WTC11 (cell line): ENCODE measurements at regions not wholly inside any gene's neighbourhood (a gene's known extent, or its start where the extent isn't known, plus 50 kb on each side); places are given as distances from the start of the nearest gene placed in this dataset.

Experiments
- ATAC-seq: fragments of 200-7000 bp; cut with Tn5 transposase; 2 replicates; pipeline ENCODE4 v1.10.0; 2021; ENCODE audit warnings: mild to moderate bottlenecking, moderate library complexity
- CTCF ChIA-PET: fragments of 300-600 bp; sonication (Branson Sonifier 250); formaldehyde crosslinking; loops from one replicate; lab custom pipeline; 2021; ENCODE audit warnings: antibody characterized with exemption; lab: Charles Lee
- POLR2A ChIA-PET: fragments of 350-600 bp; sonication (Branson Sonifier 250); formaldehyde crosslinking; loops from one replicate; lab custom pipeline; 2021; ENCODE audit warnings: antibody characterized with exemption; lab: Charles Lee
- DNase-seq: peaks from one replicate; pipeline ENCODE4 v3.0.0; 2021; ENCODE audit warnings: low spot score
- H3K27ac Mint-ChIP-seq: 2 replicates; pipeline ENCODE4 v1.8.0; 2021; ENCODE audit warnings: mixed read lengths
- H3K27me3 Mint-ChIP-seq: 2 replicates; pipeline ENCODE4 v1.8.0; 2021; ENCODE audit warnings: low read depth, mild to moderate bottlenecking, moderate library complexity, mixed read lengths
- H3K36me3 Mint-ChIP-seq: 2 replicates; pipeline ENCODE4 v1.8.0; 2021; ENCODE audit warnings: mixed read lengths
- H3K4me1 Mint-ChIP-seq: 2 replicates; pipeline ENCODE4 v1.8.0; 2022; ENCODE audit warnings: mixed read lengths
- H3K4me3 Mint-ChIP-seq: 2 replicates; pipeline ENCODE4 v1.8.0; 2021; ENCODE audit warnings: mild to moderate bottlenecking, moderate library complexity, mixed read lengths
- H3K9me3 Mint-ChIP-seq: 2 replicates; pipeline ENCODE4 v1.8.0; 2021; ENCODE audit warnings: mixed read lengths
- CREB1 ChIP-seq: sonication (generic); formaldehyde crosslinking; IDR thresholded peaks from 2 replicates; pipeline ENCODE4 v1.8.0; 2023; ENCODE audit warnings: mild to moderate bottlenecking, missing genetic modification reagents
- CREM ChIP-seq: sonication (generic); formaldehyde crosslinking; IDR thresholded peaks from 2 replicates; pipeline ENCODE4 v1.8.1; 2022; ENCODE audit warnings: mild to moderate bottlenecking, missing genetic modification reagents, moderate library complexity
- ELF4 ChIP-seq: sonication (generic); formaldehyde crosslinking; IDR thresholded peaks from 2 replicates; pipeline ENCODE4 v1.8.1; 2022; ENCODE audit warnings: low read depth, mild to moderate bottlenecking, moderate library complexity, missing genetic modification reagents
- FOXJ3 ChIP-seq: sonication (generic); formaldehyde crosslinking; IDR thresholded peaks from 2 replicates; pipeline ENCODE4 v1.9.0; 2021; ENCODE audit warnings: missing genetic modification reagents, mild to moderate bottlenecking, borderline replicate concordance
- GRHL2 ChIP-seq: fragments of 250-450 bp; sonication (Bioruptor Pico); IDR thresholded peaks from 2 replicates; pipeline ENCODE4 v1.8.0; 2022; ENCODE audit warnings: mild to moderate bottlenecking, moderate library complexity; ENCODE audit not compliant: insufficient replicate concordance, severe bottlenecking
- IRF2 ChIP-seq: sonication (generic); formaldehyde crosslinking; IDR thresholded peaks from 2 replicates; pipeline ENCODE4 v1.8.0; 2022; ENCODE audit warnings: low read depth, missing genetic modification reagents, borderline replicate concordance
- JUN ChIP-seq: sonication (generic); formaldehyde crosslinking; IDR thresholded peaks from 2 replicates; pipeline ENCODE4 v1.8.0; 2023; ENCODE audit warnings: mild to moderate bottlenecking, missing genetic modification reagents
- MYBL2 ChIP-seq: sonication (generic); formaldehyde crosslinking; IDR thresholded peaks from 2 replicates; pipeline ENCODE4 v1.8.1; 2023; ENCODE audit warnings: mild to moderate bottlenecking, moderate library complexity, missing genetic modification reagents
- NFATC4 ChIP-seq: fragments of 250-450 bp; sonication (Bioruptor Pico); IDR thresholded peaks from 2 replicates; pipeline ENCODE4 v1.9.0; 2021; ENCODE audit warnings: mild to moderate bottlenecking
- NFYB ChIP-seq: sonication (generic); formaldehyde crosslinking; conservative IDR thresholded peaks from 2 replicates; pipeline ENCODE4 v1.8.0; 2022; ENCODE audit warnings: low read depth, missing genetic modification reagents
- RELA ChIP-seq: sonication (generic); formaldehyde crosslinking; IDR thresholded peaks from 2 replicates; pipeline ENCODE4 v1.8.1; 2022; ENCODE audit warnings: missing genetic modification reagents, mild to moderate bottlenecking, borderline replicate concordance
- ZBTB21 ChIP-seq: sonication (generic); formaldehyde crosslinking; IDR thresholded peaks from 2 replicates; pipeline ENCODE4 v1.8.1; 2023; ENCODE audit warnings: mild to moderate bottlenecking, missing genetic modification reagents, borderline replicate concordance
- ZNF121 ChIP-seq: sonication (generic); formaldehyde crosslinking; IDR thresholded peaks from 2 replicates; pipeline ENCODE4 v1.8.0; 2023; ENCODE audit warnings: missing genetic modification reagents
- ZNF396 ChIP-seq: fragments of 250-450 bp; sonication (Bioruptor Pico); IDR thresholded peaks from 2 replicates; pipeline ENCODE4 v1.8.0; 2021; ENCODE audit warnings: mild to moderate bottlenecking, moderate library complexity, borderline replicate concordance
- ZNF416 ChIP-seq: fragments of 250-450 bp; sonication (Bioruptor Pico); IDR thresholded peaks from 2 replicates; pipeline ENCODE4 v1.9.0; 2021; ENCODE audit warnings: mild to moderate bottlenecking, inconsistent platforms
- ZNF671 ChIP-seq: fragments of 250-450 bp; sonication (Bioruptor Pico); IDR thresholded peaks from 2 replicates; pipeline ENCODE4 v1.8.0; 2021; ENCODE audit warnings: mild to moderate bottlenecking
- TF ChIP-seq, protein P1 (sequence below): sonication (generic); formaldehyde crosslinking; IDR thresholded peaks from 2 replicates; pipeline ENCODE4 v1.8.1; 2023; ENCODE audit warnings: mild to moderate bottlenecking, missing genetic modification reagents, moderate library complexity
- TF ChIP-seq, protein P2 (sequence below): sonication (generic); formaldehyde crosslinking; IDR thresholded peaks from 2 replicates; pipeline ENCODE4 v1.8.1; 2023; ENCODE audit warnings: mild to moderate bottlenecking, missing genetic modification reagents, moderate library complexity
- TF ChIP-seq, protein P3 (sequence below): sonication (generic); formaldehyde crosslinking; IDR thresholded peaks from 2 replicates; pipeline ENCODE4 v1.8.1; 2022; ENCODE audit warnings: missing genetic modification reagents, borderline replicate concordance
- TF ChIP-seq, protein P4 (sequence below): sonication (generic); formaldehyde crosslinking; conservative IDR thresholded peaks from 2 replicates; pipeline ENCODE4 v1.8.1; 2023; ENCODE audit warnings: mild to moderate bottlenecking, low read depth, missing genetic modification reagents, moderate library complexity
- TF ChIP-seq, protein P5 (sequence below): sonication (generic); formaldehyde crosslinking; IDR thresholded peaks from 2 replicates; pipeline ENCODE4 v1.8.1; 2022; ENCODE audit warnings: mild to moderate bottlenecking, moderate library complexity, missing genetic modification reagents
- TF ChIP-seq, protein P6 (sequence below): fragments of 250-450 bp; sonication (Bioruptor Pico); IDR thresholded peaks from 2 replicates; pipeline ENCODE4 v2.1.2; 2022; ENCODE audit warnings: mild to moderate bottlenecking, moderate library complexity
- TF ChIP-seq, protein P7 (sequence below): sonication (generic); formaldehyde crosslinking; IDR thresholded peaks from 2 replicates; pipeline ENCODE4 v1.8.1; 2022; ENCODE audit warnings: mild to moderate bottlenecking, missing genetic modification reagents, moderate library complexity, borderline replicate concordance

DNA sequence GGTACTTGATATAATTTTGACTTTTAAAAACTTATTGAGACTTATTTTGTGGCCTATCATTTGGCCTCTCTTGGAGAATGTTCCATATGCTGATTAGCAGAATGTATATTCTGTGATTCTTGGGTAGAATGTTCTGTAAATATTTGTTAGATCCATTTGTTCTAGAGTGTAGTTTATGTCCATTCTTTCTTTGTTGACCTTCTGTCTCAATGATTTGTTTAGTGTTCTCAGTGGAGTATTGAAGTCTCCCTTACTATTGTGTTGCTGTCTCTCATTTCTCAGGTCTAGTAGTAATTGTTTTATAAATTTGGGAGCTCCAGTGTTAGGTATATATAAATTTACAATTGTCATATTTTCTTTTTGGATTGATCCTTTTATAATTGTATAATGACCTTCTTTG lies 349.6 kb upstream of the CWC22 start:
- Mint-ChIP-seq H3K27ac (no peak overlapping the region), H3K9me3 (no peaks in the 10 kb centered on the region), H3K36me3 (no peaks in the 10 kb centered on the region), H3K27me3 (no peaks in the 10 kb centered on the region)
- ATAC-seq = no peak
- DNase-seq = no peak
- TF ChIP-seq FOXJ3 (CRISPR knock-in tag) (no peak), ZNF671 (CRISPR knock-in tag) (no peak), MYBL2 (CRISPR knock-in tag) (no peak), ZNF396 (CRISPR knock-in tag) (no peak), NFATC4 (CRISPR knock-in tag) (no peak), GRHL2 (CRISPR knock-in tag) (no peak), ELF4 (CRISPR knock-in tag) (no peak), CREB1 (CRISPR knock-in tag) (no peak), ZNF121 (no peak), CREM (CRISPR knock-in tag) (no peak)
- TF ChIP-seq, protein P1, sequence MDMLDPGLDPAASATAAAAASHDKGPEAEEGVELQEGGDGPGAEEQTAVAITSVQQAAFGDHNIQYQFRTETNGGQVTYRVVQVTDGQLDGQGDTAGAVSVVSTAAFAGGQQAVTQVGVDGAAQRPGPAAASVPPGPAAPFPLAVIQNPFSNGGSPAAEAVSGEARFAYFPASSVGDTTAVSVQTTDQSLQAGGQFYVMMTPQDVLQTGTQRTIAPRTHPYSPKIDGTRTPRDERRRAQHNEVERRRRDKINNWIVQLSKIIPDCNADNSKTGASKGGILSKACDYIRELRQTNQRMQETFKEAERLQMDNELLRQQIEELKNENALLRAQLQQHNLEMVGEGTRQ (CRISPR knock-in tag) = no peak
- TF ChIP-seq, protein P2, sequence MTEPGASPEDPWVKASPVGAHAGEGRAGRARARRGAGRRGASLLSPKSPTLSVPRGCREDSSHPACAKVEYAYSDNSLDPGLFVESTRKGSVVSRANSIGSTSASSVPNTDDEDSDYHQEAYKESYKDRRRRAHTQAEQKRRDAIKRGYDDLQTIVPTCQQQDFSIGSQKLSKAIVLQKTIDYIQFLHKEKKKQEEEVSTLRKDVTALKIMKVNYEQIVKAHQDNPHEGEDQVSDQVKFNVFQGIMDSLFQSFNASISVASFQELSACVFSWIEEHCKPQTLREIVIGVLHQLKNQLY (CRISPR knock-in tag) = no peak
- TF ChIP-seq, protein P3, sequence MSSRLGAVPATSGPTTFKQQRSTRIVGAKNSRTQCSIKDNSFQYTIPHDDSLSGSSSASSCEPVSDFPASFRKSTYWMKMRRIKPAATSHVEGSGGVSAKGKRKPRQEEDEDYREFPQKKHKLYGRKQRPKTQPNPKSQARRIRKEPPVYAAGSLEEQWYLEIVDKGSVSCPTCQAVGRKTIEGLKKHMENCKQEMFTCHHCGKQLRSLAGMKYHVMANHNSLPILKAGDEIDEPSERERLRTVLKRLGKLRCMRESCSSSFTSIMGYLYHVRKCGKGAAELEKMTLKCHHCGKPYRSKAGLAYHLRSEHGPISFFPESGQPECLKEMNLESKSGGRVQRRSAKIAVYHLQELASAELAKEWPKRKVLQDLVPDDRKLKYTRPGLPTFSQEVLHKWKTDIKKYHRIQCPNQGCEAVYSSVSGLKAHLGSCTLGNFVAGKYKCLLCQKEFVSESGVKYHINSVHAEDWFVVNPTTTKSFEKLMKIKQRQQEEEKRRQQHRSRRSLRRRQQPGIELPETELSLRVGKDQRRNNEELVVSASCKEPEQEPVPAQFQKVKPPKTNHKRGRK (CRISPR knock-in tag) = no peak
- TF ChIP-seq, protein P4, sequence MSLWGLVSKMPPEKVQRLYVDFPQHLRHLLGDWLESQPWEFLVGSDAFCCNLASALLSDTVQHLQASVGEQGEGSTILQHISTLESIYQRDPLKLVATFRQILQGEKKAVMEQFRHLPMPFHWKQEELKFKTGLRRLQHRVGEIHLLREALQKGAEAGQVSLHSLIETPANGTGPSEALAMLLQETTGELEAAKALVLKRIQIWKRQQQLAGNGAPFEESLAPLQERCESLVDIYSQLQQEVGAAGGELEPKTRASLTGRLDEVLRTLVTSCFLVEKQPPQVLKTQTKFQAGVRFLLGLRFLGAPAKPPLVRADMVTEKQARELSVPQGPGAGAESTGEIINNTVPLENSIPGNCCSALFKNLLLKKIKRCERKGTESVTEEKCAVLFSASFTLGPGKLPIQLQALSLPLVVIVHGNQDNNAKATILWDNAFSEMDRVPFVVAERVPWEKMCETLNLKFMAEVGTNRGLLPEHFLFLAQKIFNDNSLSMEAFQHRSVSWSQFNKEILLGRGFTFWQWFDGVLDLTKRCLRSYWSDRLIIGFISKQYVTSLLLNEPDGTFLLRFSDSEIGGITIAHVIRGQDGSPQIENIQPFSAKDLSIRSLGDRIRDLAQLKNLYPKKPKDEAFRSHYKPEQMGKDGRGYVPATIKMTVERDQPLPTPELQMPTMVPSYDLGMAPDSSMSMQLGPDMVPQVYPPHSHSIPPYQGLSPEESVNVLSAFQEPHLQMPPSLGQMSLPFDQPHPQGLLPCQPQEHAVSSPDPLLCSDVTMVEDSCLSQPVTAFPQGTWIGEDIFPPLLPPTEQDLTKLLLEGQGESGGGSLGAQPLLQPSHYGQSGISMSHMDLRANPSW (CRISPR knock-in tag) = no peak
- TF ChIP-seq, all 79 proteins: peak for 0
- Mint-ChIP-seq H3K4me1 (peaks cover 11% of the 10 kb centered on the region), H3K4me3 (no peak overlapping the region)
- ChIA-PET POLR2A (no interaction called here), CTCF (no interaction called here)

DNA sequence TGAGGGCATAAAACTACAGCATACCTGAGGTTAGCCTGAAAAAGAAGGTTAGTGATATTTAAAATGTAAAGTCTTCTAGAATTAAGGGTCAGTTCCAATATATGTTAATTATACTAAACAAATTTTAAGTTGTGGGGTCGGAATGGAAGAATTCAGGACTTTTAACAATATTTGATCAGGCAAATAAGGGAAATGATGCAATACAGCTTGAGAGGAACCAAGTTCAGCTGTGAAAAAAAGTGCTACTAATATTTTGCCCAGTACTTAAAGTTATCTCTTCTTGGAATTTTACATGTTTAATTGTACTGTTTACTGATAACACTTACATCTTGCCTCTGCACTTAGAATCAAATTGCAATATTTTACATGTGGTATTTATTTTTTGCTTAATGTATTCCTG lies 345.5 kb upstream of the CWC22 start:
- no peak overlapping the region for H3K27ac Mint-ChIP-seq
- 0 out of 2 replicates have a peak, but pooled peaks cover 3% of the 10 kb centered on the region for H3K36me3 Mint-ChIP-seq
- no peaks in the 10 kb centered on the region for H3K27me3 Mint-ChIP-seq
- ChIA-PET CTCF (no interaction called here), POLR2A (no interaction called here)
- H3K9me3 Mint-ChIP-seq = peaks cover 17% of the 10 kb centered on the region
- H3K4me3 Mint-ChIP-seq = no peak overlapping the region
- ATAC-seq = no peak
- DNase-seq = no peak
- H3K4me1 Mint-ChIP-seq = peaks cover 11% of the 10 kb centered on the region
- TF ChIP-seq, protein P4 (CRISPR knock-in tag) = no peak
- TF ChIP-seq, protein P5, sequence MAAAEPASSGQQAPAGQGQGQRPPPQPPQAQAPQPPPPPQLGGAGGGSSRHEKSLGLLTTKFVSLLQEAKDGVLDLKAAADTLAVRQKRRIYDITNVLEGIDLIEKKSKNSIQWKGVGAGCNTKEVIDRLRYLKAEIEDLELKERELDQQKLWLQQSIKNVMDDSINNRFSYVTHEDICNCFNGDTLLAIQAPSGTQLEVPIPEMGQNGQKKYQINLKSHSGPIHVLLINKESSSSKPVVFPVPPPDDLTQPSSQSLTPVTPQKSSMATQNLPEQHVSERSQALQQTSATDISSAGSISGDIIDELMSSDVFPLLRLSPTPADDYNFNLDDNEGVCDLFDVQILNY (CRISPR knock-in tag) = no peak
- TF ChIP-seq, protein P6, sequence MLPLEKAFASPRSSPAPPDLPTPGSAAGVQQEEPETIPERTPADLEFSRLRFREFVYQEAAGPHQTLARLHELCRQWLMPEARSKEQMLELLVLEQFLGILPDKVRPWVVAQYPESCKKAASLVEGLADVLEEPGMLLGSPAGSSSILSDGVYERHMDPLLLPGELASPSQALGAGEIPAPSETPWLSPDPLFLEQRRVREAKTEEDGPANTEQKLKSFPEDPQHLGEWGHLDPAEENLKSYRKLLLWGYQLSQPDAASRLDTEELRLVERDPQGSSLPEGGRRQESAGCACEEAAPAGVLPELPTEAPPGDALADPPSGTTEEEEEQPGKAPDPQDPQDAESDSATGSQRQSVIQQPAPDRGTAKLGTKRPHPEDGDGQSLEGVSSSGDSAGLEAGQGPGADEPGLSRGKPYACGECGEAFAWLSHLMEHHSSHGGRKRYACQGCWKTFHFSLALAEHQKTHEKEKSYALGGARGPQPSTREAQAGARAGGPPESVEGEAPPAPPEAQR (CRISPR knock-in tag) = no peak
- TF ChIP-seq ZNF416 (CRISPR knock-in tag) (no peak), RELA (CRISPR knock-in tag) (no peak), ZBTB21 (CRISPR knock-in tag) (no peak), JUN (no peak), IRF2 (CRISPR knock-in tag) (no peak), NFYB (CRISPR knock-in tag) (no peak)
- TF ChIP-seq, protein P7, sequence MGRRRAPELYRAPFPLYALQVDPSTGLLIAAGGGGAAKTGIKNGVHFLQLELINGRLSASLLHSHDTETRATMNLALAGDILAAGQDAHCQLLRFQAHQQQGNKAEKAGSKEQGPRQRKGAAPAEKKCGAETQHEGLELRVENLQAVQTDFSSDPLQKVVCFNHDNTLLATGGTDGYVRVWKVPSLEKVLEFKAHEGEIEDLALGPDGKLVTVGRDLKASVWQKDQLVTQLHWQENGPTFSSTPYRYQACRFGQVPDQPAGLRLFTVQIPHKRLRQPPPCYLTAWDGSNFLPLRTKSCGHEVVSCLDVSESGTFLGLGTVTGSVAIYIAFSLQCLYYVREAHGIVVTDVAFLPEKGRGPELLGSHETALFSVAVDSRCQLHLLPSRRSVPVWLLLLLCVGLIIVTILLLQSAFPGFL = no peak
